ENCODE measurements at regions not wholly inside any gene's neighbourhood (a gene's known extent, or its start where the extent isn't known, plus 50 kb on each side); places are given as distances from the start of the nearest gene placed in this dataset.

DNA sequence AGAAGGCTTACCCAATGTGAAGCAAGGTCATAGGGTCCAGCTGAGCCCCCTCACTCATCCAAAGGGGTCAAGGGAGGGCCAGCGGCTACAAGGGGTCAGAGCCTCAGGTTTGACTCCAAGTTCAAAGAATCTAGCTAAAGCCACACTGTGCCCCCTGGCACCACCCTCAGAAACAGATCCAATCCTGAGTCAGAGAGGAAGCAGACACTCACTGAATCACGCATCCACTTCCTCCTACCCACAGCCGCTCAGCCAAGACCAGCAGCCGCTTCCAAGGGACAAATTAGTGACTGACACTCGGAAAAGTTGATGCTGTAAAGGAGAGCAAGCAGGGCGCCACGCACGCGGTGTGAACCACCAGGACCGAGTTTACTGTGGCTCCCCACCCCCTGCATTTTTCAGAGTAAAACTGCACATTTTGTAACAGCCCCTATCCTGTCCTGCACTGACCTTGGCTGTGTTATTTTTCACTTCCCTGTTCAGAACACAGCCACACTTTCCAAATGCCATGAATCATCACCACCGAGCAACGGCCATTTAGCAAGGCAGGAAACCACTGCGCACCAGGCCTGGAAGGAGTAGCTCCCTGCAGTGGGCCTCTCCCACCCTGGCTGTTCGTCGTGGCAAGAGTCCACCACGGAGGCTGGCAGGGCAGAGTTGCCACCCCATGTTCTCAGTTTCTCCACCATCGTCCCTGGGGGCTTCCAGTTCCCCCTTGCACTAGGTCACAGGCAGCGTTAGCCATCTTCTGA is 147.8 kb downstream of the TOMM20 start:
- DNase-seq (ENCODE audit: low spot score) = peak; percentile 53
- no peaks in the 10 kb centered on the region for H3K79me2 ChIP-seq (ENCODE audit: insufficient read depth, low read depth, low read length)
- no peaks in the 10 kb centered on the region for H4K20me1 ChIP-seq (ENCODE audit: insufficient read depth, low read length)
- H2AFZ ChIP-seq (ENCODE audit: low read length) = peak overlapping the region; percentile 76
- peaks cover 70% of the 10 kb centered on the region for H3K4me1 ChIP-seq (ENCODE audit: insufficient read depth, low read length, poor library complexity, severe bottlenecking)
- H3K9me2 ChIP-seq (ENCODE audit: insufficient read depth, low read length) = no peaks in the 10 kb centered on the region
- intact Hi-C loops (cut with micrococcal nuclease; ENCODE audit: unreplicated experiment) = no loop called here
- no peak overlapping the region for H3K4me3 ChIP-seq (ENCODE audit: low read depth, low read length, poor library complexity, severe bottlenecking)
- H3K9me3 ChIP-seq (ENCODE audit: low read length) = no peaks in the 10 kb centered on the region
- BruUV-seq (replicated peaks) = no TSS peak
- H3K27ac ChIP-seq (ENCODE audit: low read depth, low read length, poor library complexity, severe bottlenecking) = peak overlapping the region; percentile 92
- H3K36me3 ChIP-seq (ENCODE audit: insufficient read depth, low read length) = no peaks in the 10 kb centered on the region
- CTCF ChIA-PET (ENCODE audit: unreplicated experiment) = interaction anchor here (0.6 to 1.4 kb wide), 3 partner anchors 16 to 514 kb away, joined by 3 to 4 read pairs (median 3); no protein-coding TSS in a partner anchor
- TF ChIP-seq EZH2phosphoT487 (IDR thresholded peaks at IDR 0.05; ENCODE audit: borderline replicate concordance, low read depth, low read length) = no peak
- TF ChIP-seq, protein P1, sequence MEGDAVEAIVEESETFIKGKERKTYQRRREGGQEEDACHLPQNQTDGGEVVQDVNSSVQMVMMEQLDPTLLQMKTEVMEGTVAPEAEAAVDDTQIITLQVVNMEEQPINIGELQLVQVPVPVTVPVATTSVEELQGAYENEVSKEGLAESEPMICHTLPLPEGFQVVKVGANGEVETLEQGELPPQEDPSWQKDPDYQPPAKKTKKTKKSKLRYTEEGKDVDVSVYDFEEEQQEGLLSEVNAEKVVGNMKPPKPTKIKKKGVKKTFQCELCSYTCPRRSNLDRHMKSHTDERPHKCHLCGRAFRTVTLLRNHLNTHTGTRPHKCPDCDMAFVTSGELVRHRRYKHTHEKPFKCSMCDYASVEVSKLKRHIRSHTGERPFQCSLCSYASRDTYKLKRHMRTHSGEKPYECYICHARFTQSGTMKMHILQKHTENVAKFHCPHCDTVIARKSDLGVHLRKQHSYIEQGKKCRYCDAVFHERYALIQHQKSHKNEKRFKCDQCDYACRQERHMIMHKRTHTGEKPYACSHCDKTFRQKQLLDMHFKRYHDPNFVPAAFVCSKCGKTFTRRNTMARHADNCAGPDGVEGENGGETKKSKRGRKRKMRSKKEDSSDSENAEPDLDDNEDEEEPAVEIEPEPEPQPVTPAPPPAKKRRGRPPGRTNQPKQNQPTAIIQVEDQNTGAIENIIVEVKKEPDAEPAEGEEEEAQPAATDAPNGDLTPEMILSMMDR (conservative IDR thresholded peaks at IDR 0.05; ENCODE audit: low read length) = no peak
- POLR2A ChIA-PET = interaction anchor here (1.2 to 8.0 kb wide), 6 partner anchors 8 to 102 kb away, joined by 3 to 120 read pairs (median 11); no protein-coding TSS in a partner anchor
- peak overlapping the region; percentile 89 for H3K4me2 ChIP-seq (ENCODE audit: low read length)

DNA sequence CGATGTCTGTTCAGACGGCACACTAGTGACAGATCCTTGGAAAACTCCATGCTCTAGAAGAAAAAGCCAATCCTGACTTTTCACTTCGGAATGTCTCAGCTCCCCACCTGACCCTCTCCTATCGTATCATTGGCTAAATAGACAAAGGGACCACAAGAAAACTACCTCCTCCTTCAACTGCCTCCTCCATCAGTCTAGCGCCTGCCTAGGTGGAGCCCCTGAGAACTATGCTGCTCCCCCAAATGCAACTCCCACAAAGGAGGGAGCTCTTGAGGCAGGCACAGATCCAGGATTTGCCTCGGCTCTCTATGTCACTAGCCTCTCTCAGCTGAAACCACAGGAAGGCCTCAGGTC is 148.4 kb downstream of the TOMM20 start:
- TF ChIP-seq EZH2phosphoT487 (IDR thresholded peaks at IDR 0.05; ENCODE audit: borderline replicate concordance, low read depth, low read length) = no peak
- TF ChIP-seq, protein P1 (conservative IDR thresholded peaks at IDR 0.05; ENCODE audit: low read length) = no peak
- Histone ChIP-seq H3K4me3 (ENCODE audit: low read depth, low read length, poor library complexity, severe bottlenecking) (no peak overlapping the region), H3K27ac (ENCODE audit: low read depth, low read length, poor library complexity, severe bottlenecking) (peak overlapping the region; percentile 92), H3K36me3 (ENCODE audit: insufficient read depth, low read length) (no peaks in the 10 kb centered on the region), H4K20me1 (ENCODE audit: insufficient read depth, low read length) (no peaks in the 10 kb centered on the region), H3K4me1 (ENCODE audit: insufficient read depth, low read length, poor library complexity, severe bottlenecking) (peaks cover 70% of the 10 kb centered on the region), H3K79me2 (ENCODE audit: insufficient read depth, low read depth, low read length) (no peaks in the 10 kb centered on the region), H2AFZ (ENCODE audit: low read length) (peak overlapping the region; percentile 76), H3K9me2 (ENCODE audit: insufficient read depth, low read length) (no peaks in the 10 kb centered on the region), H3K4me2 (ENCODE audit: low read length) (peak overlapping the region; percentile 89), H3K9me3 (ENCODE audit: low read length) (no peaks in the 10 kb centered on the region)
- ChIA-PET CTCF (ENCODE audit: unreplicated experiment) (interaction anchor here (0.6 to 1.4 kb wide), 4 partner anchors 15 to 380 kb away, joined by 3 to 4 read pairs (median 3); no protein-coding TSS in a partner anchor), POLR2A (interaction anchor here (1.0 to 8.0 kb wide), 11 partner anchors 9 to 135 kb away, joined by 3 to 120 read pairs (median 7); no protein-coding TSS in a partner anchor)
- no peak for DNase-seq (ENCODE audit: low spot score)
- intact Hi-C loops (cut with micrococcal nuclease; ENCODE audit: unreplicated experiment) = no loop called here
- no TSS peak for BruUV-seq (replicated peaks)

Data from OCI-LY7 (cell line).